AG09309 (cell line): ENCODE measurements at regions not wholly inside any gene's neighbourhood (a gene's known extent, or its start where the extent isn't known, plus 50 kb on each side); places are given as distances from the start of the nearest gene placed in this dataset.

ENCODE experiments used
- DNase-seq: peaks from one replicate; pipeline ENCODE4 v3.0.0-alpha.2; 2010; ENCODE audit warnings: low read depth
- H3K4me3 ChIP-seq: 2 replicates; pipeline ENCODE4 v1.5.1; 2011; ENCODE audit warnings: mild to moderate bottlenecking, low read depth, low read length, moderate library complexity; ENCODE audit not compliant: control insufficient read depth
- TF ChIP-seq, protein P1 (sequence below): IDR thresholded peaks from 2 replicates; pipeline ENCODE4 v1.5.1; 2011; ENCODE audit warnings: mild to moderate bottlenecking, low read depth, low read length, inconsistent platforms; ENCODE audit not compliant: insufficient read depth, control insufficient read depth; ENCODE audit errors: missing control alignments

DNA sequence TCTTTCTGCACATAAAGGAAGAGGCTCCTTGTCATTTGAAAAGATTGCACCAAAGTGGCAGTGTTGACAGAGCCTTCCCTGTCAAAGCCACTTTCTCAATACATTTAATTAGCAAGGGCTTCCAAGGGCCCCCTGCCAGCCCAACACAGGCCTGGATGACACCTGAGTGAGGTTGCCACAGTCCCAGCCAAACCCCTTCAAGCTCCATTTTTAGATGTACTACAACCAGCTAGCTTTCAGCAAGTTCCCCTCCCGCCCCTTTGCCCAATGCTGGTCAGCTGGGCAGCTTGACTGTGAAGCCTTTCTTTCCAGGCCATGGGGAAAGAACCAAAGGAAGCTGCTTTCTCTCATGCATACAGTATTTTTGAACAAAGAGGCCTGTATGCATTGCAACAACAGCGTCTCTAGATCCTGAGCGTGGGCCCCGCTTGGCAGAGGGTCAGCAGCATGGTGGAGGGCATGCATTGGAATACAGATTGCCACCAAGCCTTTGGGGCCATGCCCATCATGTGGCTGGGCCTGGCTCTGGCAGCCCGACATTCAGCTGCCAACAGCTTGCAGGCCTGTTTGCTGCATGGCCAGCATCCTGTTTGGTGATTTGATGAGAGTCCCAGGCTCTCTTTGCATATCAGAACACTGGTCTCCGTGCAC is 261.1 kb upstream of the GATB start:
- TF ChIP-seq, protein P1, sequence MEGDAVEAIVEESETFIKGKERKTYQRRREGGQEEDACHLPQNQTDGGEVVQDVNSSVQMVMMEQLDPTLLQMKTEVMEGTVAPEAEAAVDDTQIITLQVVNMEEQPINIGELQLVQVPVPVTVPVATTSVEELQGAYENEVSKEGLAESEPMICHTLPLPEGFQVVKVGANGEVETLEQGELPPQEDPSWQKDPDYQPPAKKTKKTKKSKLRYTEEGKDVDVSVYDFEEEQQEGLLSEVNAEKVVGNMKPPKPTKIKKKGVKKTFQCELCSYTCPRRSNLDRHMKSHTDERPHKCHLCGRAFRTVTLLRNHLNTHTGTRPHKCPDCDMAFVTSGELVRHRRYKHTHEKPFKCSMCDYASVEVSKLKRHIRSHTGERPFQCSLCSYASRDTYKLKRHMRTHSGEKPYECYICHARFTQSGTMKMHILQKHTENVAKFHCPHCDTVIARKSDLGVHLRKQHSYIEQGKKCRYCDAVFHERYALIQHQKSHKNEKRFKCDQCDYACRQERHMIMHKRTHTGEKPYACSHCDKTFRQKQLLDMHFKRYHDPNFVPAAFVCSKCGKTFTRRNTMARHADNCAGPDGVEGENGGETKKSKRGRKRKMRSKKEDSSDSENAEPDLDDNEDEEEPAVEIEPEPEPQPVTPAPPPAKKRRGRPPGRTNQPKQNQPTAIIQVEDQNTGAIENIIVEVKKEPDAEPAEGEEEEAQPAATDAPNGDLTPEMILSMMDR = no peak
- no peak for DNase-seq
- no peak overlapping the region for H3K4me3 ChIP-seq

- TF ChIP-seq, protein P1 = no peak
- no peak overlapping the region for H3K4me3 ChIP-seq
- no peak for DNase-seq
These were observed 259.3 kb upstream of the GATB start for GRCh38 chr4:152020073-152020472.

- DNase-seq = no peak
These were observed 255.5 kb upstream of the GATB start for GRCh38 chr4:152016303-152016620.

DNA sequence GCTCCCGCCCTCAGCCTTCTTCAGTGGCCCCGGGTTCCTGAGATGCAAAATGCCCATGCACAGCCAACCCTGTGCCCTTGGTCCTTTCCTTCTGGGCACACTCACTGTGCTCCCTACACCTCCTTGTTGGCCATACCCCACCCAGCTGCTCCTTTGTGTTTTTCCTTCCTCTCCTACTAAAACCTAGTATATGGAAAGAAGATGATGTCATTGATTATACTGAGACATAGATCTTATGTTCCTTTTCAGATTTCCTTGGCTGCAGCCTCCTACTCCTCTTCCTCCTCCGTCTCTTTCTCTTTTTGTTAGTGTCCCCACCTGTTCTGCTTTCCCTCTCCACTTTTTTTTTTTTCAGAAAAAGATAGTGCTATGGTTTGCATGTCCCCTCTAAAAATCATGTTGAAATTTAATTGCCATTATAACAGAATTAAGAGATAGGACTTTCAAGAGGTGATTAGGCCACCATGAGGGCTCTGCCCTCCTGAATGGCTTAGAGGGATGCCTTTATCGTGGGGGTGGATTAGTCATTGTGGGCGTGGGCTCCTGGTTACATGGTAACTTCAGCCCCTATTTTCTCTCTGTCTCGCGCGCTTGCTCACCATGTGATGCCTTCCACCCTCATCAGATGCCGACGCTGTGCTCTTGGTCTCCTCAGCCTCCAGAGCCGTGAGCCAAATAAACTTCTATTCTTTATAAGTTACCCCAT is 254.9 kb upstream of the GATB start:
- no peak overlapping the region for H3K4me3 ChIP-seq
- TF ChIP-seq, protein P1 = no peak
- DNase-seq = no peak

More at GRCh38 chr4:152016303-152016620, 255.5 kb upstream of the GATB start:
- H3K4me3 ChIP-seq = no peak overlapping the region
- TF ChIP-seq, protein P1 = no peak

GRCh38 chr4:152014280-152014679 is 253.5 kb upstream of the GATB start:
- no peak for DNase-seq
- TF ChIP-seq, protein P1 = no peak
- H3K4me3 ChIP-seq = no peak overlapping the region

DNA sequence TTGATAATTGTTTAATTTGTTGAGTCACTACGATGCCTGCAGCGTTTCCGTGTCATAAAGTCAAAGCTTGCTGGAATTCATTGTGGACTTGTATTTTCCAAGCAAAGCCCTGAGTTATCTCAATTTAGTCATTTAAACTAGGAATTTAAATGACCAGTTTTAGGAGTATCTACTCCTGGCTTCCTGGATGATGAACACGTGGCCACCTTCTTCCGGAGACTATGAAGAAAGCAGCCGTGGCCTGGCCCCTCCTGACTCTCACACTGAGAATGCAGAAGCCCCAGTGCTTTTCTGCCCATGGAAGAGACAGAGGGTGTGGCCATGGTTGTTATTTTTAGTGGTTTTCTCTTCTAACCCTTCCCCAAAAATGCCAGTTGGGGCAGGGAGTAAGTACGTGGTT is 250.7 kb upstream of the GATB start:
- TF ChIP-seq, protein P1 = no peak
- no peak for DNase-seq

More for the DNA sequence above, 250.7 kb upstream of the GATB start:
- H3K4me3 ChIP-seq = no peak overlapping the region
